HCT116 (cell line): ENCODE measurements at regions not wholly inside any gene's neighbourhood (a gene's known extent, or its start where the extent isn't known, plus 50 kb on each side); places are given as distances from the start of the nearest gene placed in this dataset.

Source experiments
- ATAC-seq: fragments of 200-7000 bp; cut with Tn5 transposase; 2 replicates; pipeline ENCODE4 v1.9.1; 2020; ENCODE audit warnings: mild to moderate bottlenecking, moderate library complexity
- BruUV-seq: library from RNA; stranded (reverse); fragments of 400-500 nt; replicated peaks from 2 replicates; lab custom pipeline; 2021; lab: Mats Ljungman, UMichigan
- CTCF ChIA-PET: fragments of 300-600 bp; sonication (Branson Sonifier 250); formaldehyde crosslinking; loops from one replicate; lab custom pipeline; 2021; ENCODE audit warnings: antibody characterized with exemption; lab: Charles Lee
- POLR2A ChIA-PET: fragments of 300-600, 350-600 bp; sonication (Branson Sonifier 250); formaldehyde crosslinking; loops from one replicate; lab custom pipeline; 2021; ENCODE audit warnings: antibody characterized with exemption; lab: Charles Lee
- RAD21 ChIA-PET, 2 experiments: fragments of 300-600 bp; sonication (Branson Sonifier 250); formaldehyde crosslinking; loops; one replicate each; lab custom pipeline; 2023; ENCODE audit warnings: low total read pairs in 2 of 2; ENCODE audit not compliant: uncharacterized antibody in 2 of 2, unreplicated experiment in 2 of 2, low non-redundant PET in 1 of 2; lab: Charles Lee
- DNase-seq: peaks from one replicate; pipeline ENCODE4 v3.0.0-alpha.2; 2010; ENCODE audit warnings: low read depth, low spot score
- H2AFZ ChIP-seq: fragments of 200-600 bp; shearing (Covaris generic), sonication (generic); 2 replicates; pipeline ENCODE4 v1.6.1; 2017; ENCODE audit warnings: low read depth, mixed run types, mixed read lengths, antibody characterized with exemption, low read length; ENCODE audit not compliant: poor library complexity, severe bottlenecking
- H3K27ac ChIP-seq: 2 replicates; pipeline ENCODE4 v1.5.1; 2012; ENCODE audit warnings: low read depth, low read length
- H3K27me3 ChIP-seq: fragments of 200-600 bp; sonication (generic); 2 replicates; pipeline ENCODE4 v1.6.1; 2016; ENCODE audit warnings: mixed run types, low read length, mixed read lengths; ENCODE audit not compliant: insufficient read depth
- H3K36me3 ChIP-seq, 2 experiments: fragments of 200-500 bp in 1 of 2; fragments of 200-600 bp in 1 of 2; sonication (Bioruptor generic) in 1 of 2; sonication (generic) in 1 of 2; 2 replicates each; pipeline versions ENCODE4 v1.5.1 to v1.6.1; 2014 to 2016; ENCODE audit warnings: low read length in 2 of 2, inconsistent platforms in 1 of 2, mixed read lengths in 1 of 2, mixed run types in 1 of 2; ENCODE audit not compliant: insufficient read depth in 2 of 2, control insufficient read depth in 1 of 2
- H3K4me1 ChIP-seq, 2 experiments: fragments of 200-600 bp in 1 of 2; sonication (generic) in 1 of 2; 2 replicates each; pipeline versions ENCODE4 v1.5.1 to v1.6.1; 2012 to 2017; ENCODE audit warnings: low read length in 2 of 2, inconsistent platforms in 1 of 2, mild to moderate bottlenecking in 1 of 2, mixed read lengths in 1 of 2, mixed run types in 1 of 2, moderate library complexity in 1 of 2; ENCODE audit not compliant: insufficient read depth in 2 of 2, control insufficient read depth in 1 of 2
- H3K4me2 ChIP-seq: fragments of 200-600 bp; sonication (generic); 2 replicates; pipeline ENCODE4 v1.6.1; 2017; ENCODE audit warnings: mixed run types, low read length, mixed read lengths
- H3K4me3 ChIP-seq, 2 experiments: fragments of 200-600 bp in 1 of 2; sonication (generic) in 1 of 2; replicated peaks in 1 of 2; 2 replicates each; pipeline ENCODE4 v1.5.1; 2011 to 2016; ENCODE audit warnings: low read length in 2 of 2, control low read depth in 1 of 2, low read depth in 1 of 2, mild to moderate bottlenecking in 1 of 2, mixed read lengths in 1 of 2, mixed run types in 1 of 2
- H3K79me2 ChIP-seq: fragments of 200-600 bp; sonication (generic); 2 replicates; pipeline ENCODE4 v1.6.1; 2017; ENCODE audit warnings: mild to moderate bottlenecking, mixed run types, low read length, moderate library complexity, mixed read lengths; ENCODE audit not compliant: insufficient read depth
- H3K9ac ChIP-seq: fragments of 200-600 bp; sonication (generic); 2 replicates; pipeline ENCODE4 v1.6.1; 2016; ENCODE audit warnings: low read length, mixed read lengths
- H3K9me2 ChIP-seq: fragments of 200-600 bp; sonication (generic), shearing (Covaris generic); 2 replicates; pipeline ENCODE4 v1.6.1; 2017; ENCODE audit warnings: mixed run types, mild to moderate bottlenecking, moderate library complexity; ENCODE audit not compliant: insufficient read depth
- H3K9me3 ChIP-seq, 2 experiments: fragments of 200-500 bp in 1 of 2; fragments of 200-600 bp in 1 of 2; sonication (Bioruptor generic) in 1 of 2; sonication (generic) in 1 of 2; 2 replicates each; pipeline ENCODE4 v1.6.1; 2014 to 2017; ENCODE audit warnings: low read length in 2 of 2, mixed read lengths in 2 of 2, inconsistent platforms in 1 of 2, low read depth in 1 of 2, mild to moderate bottlenecking in 1 of 2, mixed run types in 1 of 2, moderate library complexity in 1 of 2; ENCODE audit not compliant: control insufficient read depth in 1 of 2, insufficient read depth in 1 of 2
- H4K20me1 ChIP-seq: fragments of 200-600 bp; sonication (generic), shearing (Covaris generic); 2 replicates; pipeline ENCODE4 v1.6.1; 2017; ENCODE audit warnings: mixed run types, mild to moderate bottlenecking, moderate library complexity; ENCODE audit not compliant: insufficient read depth
- EZH2 ChIP-seq: fragments of 200-600 bp; sonication (generic); IDR thresholded peaks from 2 replicates; pipeline ENCODE4 v1.6.1; 2017; ENCODE audit warnings: antibody characterized with exemption, mixed run types
- SP1 ChIP-seq: IDR thresholded peaks from 2 replicates; pipeline ENCODE4 v1.6.1; 2012; ENCODE audit warnings: low read depth
- YY1 ChIP-seq: IDR thresholded peaks from 2 replicates; pipeline ENCODE4 v1.6.1; 2011; ENCODE audit warnings: low read length, low read depth, moderate library complexity, mild to moderate bottlenecking; ENCODE audit not compliant: insufficient replicate concordance; ENCODE audit errors: extremely low read depth
- ZFX ChIP-seq: fragments of 450-650 bp; IDR thresholded peaks from 2 replicates; pipeline ENCODE4 v1.6.1; 2017
- intact Hi-C: fragments of 100-400 bp; cut with micrococcal nuclease; formaldehyde crosslinking; loops from 2 replicates; pipeline ENCODE4 v1.10.0; 2022
- TF ChIP-seq, protein P1 (sequence below): IDR thresholded peaks from 2 replicates; pipeline ENCODE4 v1.6.1; 2012
- TF ChIP-seq, protein P2 (sequence below), 3 experiments: fragments of 200-600 bp in 1 of 3; sonication (generic) in 1 of 3; IDR thresholded peaks in 2 of 3; conservative IDR thresholded peaks in 1 of 3; 2 replicates each; pipeline ENCODE4 v1.5.1; 2012 to 2017; ENCODE audit warnings: low read depth in 2 of 3, low read length in 2 of 3, antibody characterized with exemption in 1 of 3, borderline replicate concordance in 1 of 3, control low read depth in 1 of 3, mild to moderate bottlenecking in 1 of 3, mixed read lengths in 1 of 3, mixed run types in 1 of 3, moderate library complexity in 1 of 3; ENCODE audit not compliant: insufficient read depth in 1 of 3

DNA sequence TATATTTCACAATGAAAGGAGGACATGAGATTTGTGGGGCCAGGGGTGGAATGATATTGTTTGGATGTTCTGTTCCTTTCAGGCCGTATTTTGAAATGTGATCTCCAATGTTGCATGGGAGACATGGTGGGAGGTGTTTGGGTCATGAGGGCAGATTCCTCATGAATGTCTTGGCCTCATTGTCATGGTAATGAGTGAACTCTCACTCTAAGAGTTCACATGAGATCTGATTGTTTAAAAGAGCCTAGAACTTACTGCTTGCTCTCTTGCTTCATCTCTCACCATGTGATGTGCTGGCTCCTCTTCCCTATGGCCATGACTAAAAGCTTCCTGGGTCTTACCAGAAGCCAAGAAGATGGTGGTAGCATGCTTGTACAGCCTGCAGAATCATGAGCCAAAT lies 1183.0 kb downstream of the TECRL start (continued):
- TF ChIP-seq, protein P1, sequence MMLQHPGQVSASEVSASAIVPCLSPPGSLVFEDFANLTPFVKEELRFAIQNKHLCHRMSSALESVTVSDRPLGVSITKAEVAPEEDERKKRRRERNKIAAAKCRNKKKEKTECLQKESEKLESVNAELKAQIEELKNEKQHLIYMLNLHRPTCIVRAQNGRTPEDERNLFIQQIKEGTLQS: no peak
- TF ChIP-seq SP1: no peak
- TF ChIP-seq ZFX: no peak

DNA sequence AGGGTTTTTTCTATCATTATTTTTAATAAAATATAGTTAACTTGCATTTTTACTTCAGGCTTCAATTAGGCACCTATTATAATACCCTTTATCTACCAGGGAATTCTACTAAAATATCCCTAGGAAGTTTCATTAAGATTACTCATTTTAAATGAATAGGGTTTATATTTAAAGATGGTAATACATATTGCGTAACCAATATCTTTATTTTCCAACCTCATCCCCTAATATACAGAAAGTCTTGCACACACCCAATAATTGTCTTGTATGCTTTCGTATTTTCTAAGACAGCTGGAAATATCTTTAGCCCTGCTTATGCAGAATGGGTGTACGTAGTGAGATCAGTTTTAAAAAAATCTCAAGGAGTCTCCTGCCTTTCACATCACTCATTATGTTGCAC lies 1186.8 kb downstream of the TECRL start:
- ATAC-seq: no peak
- RAD21 ChIA-PET: no interaction called here
- Histone ChIP-seq H3K4me2 (no peak overlapping the region), H3K27ac (no peak overlapping the region), H3K4me1 (no peaks in the 10 kb centered on the region)
- POLR2A ChIA-PET: no interaction called here
- DNase-seq: no peak
- no peak for TF ChIP-seq EZH2
- TF ChIP-seq, protein P2, sequence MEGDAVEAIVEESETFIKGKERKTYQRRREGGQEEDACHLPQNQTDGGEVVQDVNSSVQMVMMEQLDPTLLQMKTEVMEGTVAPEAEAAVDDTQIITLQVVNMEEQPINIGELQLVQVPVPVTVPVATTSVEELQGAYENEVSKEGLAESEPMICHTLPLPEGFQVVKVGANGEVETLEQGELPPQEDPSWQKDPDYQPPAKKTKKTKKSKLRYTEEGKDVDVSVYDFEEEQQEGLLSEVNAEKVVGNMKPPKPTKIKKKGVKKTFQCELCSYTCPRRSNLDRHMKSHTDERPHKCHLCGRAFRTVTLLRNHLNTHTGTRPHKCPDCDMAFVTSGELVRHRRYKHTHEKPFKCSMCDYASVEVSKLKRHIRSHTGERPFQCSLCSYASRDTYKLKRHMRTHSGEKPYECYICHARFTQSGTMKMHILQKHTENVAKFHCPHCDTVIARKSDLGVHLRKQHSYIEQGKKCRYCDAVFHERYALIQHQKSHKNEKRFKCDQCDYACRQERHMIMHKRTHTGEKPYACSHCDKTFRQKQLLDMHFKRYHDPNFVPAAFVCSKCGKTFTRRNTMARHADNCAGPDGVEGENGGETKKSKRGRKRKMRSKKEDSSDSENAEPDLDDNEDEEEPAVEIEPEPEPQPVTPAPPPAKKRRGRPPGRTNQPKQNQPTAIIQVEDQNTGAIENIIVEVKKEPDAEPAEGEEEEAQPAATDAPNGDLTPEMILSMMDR (IDR thresholded peaks at IDR 0.05 in 2 of 3, conservative IDR thresholded peaks at IDR 0.05 in 1 of 3; ENCODE audit: borderline replicate concordance in 1 of 3, insufficient read depth in 1 of 3, low read depth in 2 of 3, low read length in 2 of 3): no peak
- no peak for TF ChIP-seq YY1
- TF ChIP-seq, all 23 proteins: peak for 0
- no peaks in the 10 kb centered on the region for H4K20me1 ChIP-seq
- H3K9me2 ChIP-seq: no peaks in the 10 kb centered on the region
- peaks cover 21 to 28% of the 10 kb centered on the region in 2 experiments; a peak in 2 of 4 replicates for H3K9me3 ChIP-seq
- no peak overlapping the region for H3K9ac ChIP-seq
- intact Hi-C loops: no loop called here
- H3K36me3 ChIP-seq: no peaks in the 10 kb centered on the region
- no peak overlapping the region for H3K4me3 ChIP-seq
- BruUV-seq: no TSS peak
- H3K27me3 ChIP-seq: no peaks in the 10 kb centered on the region
- CTCF ChIA-PET: no interaction called here
- H2AFZ ChIP-seq: no peak overlapping the region
- no peaks in the 10 kb centered on the region for H3K79me2 ChIP-seq
